ENCODE measurements at regions not wholly inside any gene's neighbourhood (a gene's known extent, or its start where the extent isn't known, plus 50 kb on each side); places are given as distances from the start of the nearest gene placed in this dataset.

DNA sequence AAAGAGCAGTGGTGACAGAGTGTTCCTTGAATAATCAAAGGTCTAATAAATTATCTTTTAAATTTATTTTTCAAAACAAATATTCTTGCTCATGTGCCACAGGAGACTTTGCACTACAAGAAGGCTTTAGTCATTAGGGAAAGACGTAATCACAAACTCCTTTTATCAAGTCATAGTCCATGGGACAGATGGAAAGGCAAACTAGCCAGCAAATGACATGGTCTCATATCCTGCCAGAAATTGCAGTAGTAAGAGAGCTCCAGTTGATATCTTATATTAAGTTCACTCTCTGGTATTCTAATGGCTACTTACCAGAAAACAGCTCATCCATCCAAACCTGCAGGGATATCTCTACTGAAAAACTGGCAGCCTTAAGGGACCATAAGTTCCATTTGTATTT, 225.0 kb upstream of the TP63 start:
- no peak for TF ChIP-seq ZNF24 (tag by site-specific recombination; IDR thresholded peaks at IDR 0.05)
- TF ChIP-seq, protein P1, sequence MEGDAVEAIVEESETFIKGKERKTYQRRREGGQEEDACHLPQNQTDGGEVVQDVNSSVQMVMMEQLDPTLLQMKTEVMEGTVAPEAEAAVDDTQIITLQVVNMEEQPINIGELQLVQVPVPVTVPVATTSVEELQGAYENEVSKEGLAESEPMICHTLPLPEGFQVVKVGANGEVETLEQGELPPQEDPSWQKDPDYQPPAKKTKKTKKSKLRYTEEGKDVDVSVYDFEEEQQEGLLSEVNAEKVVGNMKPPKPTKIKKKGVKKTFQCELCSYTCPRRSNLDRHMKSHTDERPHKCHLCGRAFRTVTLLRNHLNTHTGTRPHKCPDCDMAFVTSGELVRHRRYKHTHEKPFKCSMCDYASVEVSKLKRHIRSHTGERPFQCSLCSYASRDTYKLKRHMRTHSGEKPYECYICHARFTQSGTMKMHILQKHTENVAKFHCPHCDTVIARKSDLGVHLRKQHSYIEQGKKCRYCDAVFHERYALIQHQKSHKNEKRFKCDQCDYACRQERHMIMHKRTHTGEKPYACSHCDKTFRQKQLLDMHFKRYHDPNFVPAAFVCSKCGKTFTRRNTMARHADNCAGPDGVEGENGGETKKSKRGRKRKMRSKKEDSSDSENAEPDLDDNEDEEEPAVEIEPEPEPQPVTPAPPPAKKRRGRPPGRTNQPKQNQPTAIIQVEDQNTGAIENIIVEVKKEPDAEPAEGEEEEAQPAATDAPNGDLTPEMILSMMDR (tag by site-specific recombination; IDR thresholded peaks at IDR 0.05), result no peak
- no peak for TF ChIP-seq ZBTB7A (tag by site-specific recombination; IDR thresholded peaks at IDR 0.05; ENCODE audit: low read depth)
- TF ChIP-seq SETDB1 (IDR thresholded peaks at IDR 0.05; ENCODE audit: insufficient read length, low read length), result no peak
- TF ChIP-seq KLF16 (tag by site-specific recombination; IDR thresholded peaks at IDR 0.05), result no peak
- TF ChIP-seq ZNF146 (tag by site-specific recombination; IDR thresholded peaks at IDR 0.05), result no peak
- TF ChIP-seq ZNF792 (tag by site-specific recombination; IDR thresholded peaks at IDR 0.05), result no peak
- no peak for TF ChIP-seq ZNF560 (tag by site-specific recombination; IDR thresholded peaks at IDR 0.05; ENCODE audit: borderline replicate concordance)
- TF ChIP-seq ZSCAN23 (tag by site-specific recombination; IDR thresholded peaks at IDR 0.05), result no peak
- TF ChIP-seq ZNF660 (tag by site-specific recombination; IDR thresholded peaks at IDR 0.05), result no peak
- TF ChIP-seq KLF1 (tag by site-specific recombination; IDR thresholded peaks at IDR 0.05), result no peak
- no peak for TF ChIP-seq ZNF37A (tag by site-specific recombination; IDR thresholded peaks at IDR 0.05)

Measured in HEK293 (cell line).